HepG2 (cell line): ENCODE measurements at regions not wholly inside any gene's neighbourhood (a gene's known extent, or its start where the extent isn't known, plus 50 kb on each side); places are given as distances from the start of the nearest gene placed in this dataset.

Experiments
- ATAC-seq: fragments of 200-7000 bp; cut with Tn5 transposase; 3 replicates; pipeline ENCODE4 v1.9.1; 2020; ENCODE audit warnings: mild to moderate bottlenecking, moderate library complexity
- BruUV-seq: library from RNA; stranded (reverse); fragments of 400-500 nt; replicated peaks from 2 replicates; lab custom pipeline; 2021; lab: Mats Ljungman, UMichigan
- CTCF ChIA-PET: fragments of 300-600 bp; formaldehyde crosslinking; extraction: SDS; loops from one replicate; lab custom pipeline; 2021; ENCODE audit warnings: low total read pairs, inconsistent platforms, low intra/inter-chr PET ratio; lab: Yijun Ruan, JAX
- POLR2A ChIA-PET: fragments of 350-600 bp; sonication (Branson Sonifier 250); formaldehyde crosslinking; loops from one replicate; lab custom pipeline; 2020; ENCODE audit warnings: antibody characterized with exemption, inconsistent platforms; lab: Yijun Ruan, JAX
- DNase-seq: peaks from one replicate; pipeline ENCODE4 v3.0.0-alpha.2; 2015; ENCODE audit warnings: low spot score
- FAIRE-seq: peaks from 3 replicates; lab custom pipeline; 2011; peaks lifted over from hg19 to GRCh38; lab: Jason Lieb, UNC
- H2AFZ ChIP-seq: one replicate; pipeline ENCODE4 v1.6.1; 2011; ENCODE audit warnings: low read length, inconsistent platforms
- H3K27ac ChIP-seq: fragments of 300-600 bp; 3 replicates; pipeline ENCODE4 v1.8.0; 2011; ENCODE audit warnings: mixed run types, mild to moderate bottlenecking, mixed read lengths, low read length, inconsistent platforms; ENCODE audit not compliant: insufficient read depth; ENCODE audit errors: extremely low read length
- H3K27me3 ChIP-seq, 2 experiments: fragments of 200-600 bp in 1 of 2; 2 replicates in 1 of 2; 3 replicates in 1 of 2; pipeline versions ENCODE4 v1.6.0 to v1.8.0; 2011; ENCODE audit warnings: low read length in 2 of 2, mild to moderate bottlenecking in 2 of 2, moderate library complexity in 2 of 2, inconsistent platforms in 1 of 2; ENCODE audit not compliant: insufficient read depth in 2 of 2, control insufficient read depth in 1 of 2
- H3K36me3 ChIP-seq, 2 experiments: fragments of 200-600 bp in 1 of 2; replicated peaks in 1 of 2; 2 replicates in 1 of 2; 3 replicates in 1 of 2; pipeline versions ENCODE4 v1.5.1 to v1.8.0; 2011; ENCODE audit warnings: low read length in 2 of 2, inconsistent platforms in 1 of 2; ENCODE audit not compliant: insufficient read depth in 2 of 2, control insufficient read depth in 1 of 2
- H3K4me1 ChIP-seq: 2 replicates; pipeline ENCODE4 v1.5.1; 2012; ENCODE audit warnings: low read length, inconsistent platforms; ENCODE audit not compliant: insufficient read depth
- H3K4me2 ChIP-seq: 2 replicates; pipeline ENCODE4 v1.6.0; 2011; ENCODE audit warnings: low read depth, low read length, inconsistent platforms
- H3K4me3 ChIP-seq, 3 experiments: fragments of 200-600 bp in 1 of 3; sonication (generic), shearing (Covaris generic) in 1 of 3; replicated peaks in 1 of 3; 2 replicates each; pipeline ENCODE4 v1.5.1; 2011 to 2016; ENCODE audit warnings: low read length in 3 of 3, inconsistent platforms in 2 of 3, low read depth in 2 of 3, mild to moderate bottlenecking in 2 of 3, control low read depth in 1 of 3, mixed read lengths in 1 of 3; ENCODE audit not compliant: insufficient read depth in 1 of 3
- H3K79me2 ChIP-seq: one replicate; pipeline ENCODE4 v1.6.1; 2011; ENCODE audit warnings: low read length, inconsistent platforms; ENCODE audit not compliant: insufficient read depth
- H3K9ac ChIP-seq: 2 replicates; pipeline ENCODE4 v1.6.0; 2011; ENCODE audit warnings: mild to moderate bottlenecking, low read depth, low read length, inconsistent platforms; ENCODE audit not compliant: insufficient read depth
- H3K9me3 ChIP-seq: 2 replicates; pipeline ENCODE4 v1.5.1; 2012; ENCODE audit warnings: mild to moderate bottlenecking, low read length
- H4K20me1 ChIP-seq: 2 replicates; pipeline ENCODE4 v1.6.0; 2011; ENCODE audit warnings: inconsistent platforms, mild to moderate bottlenecking, low read length, moderate library complexity; ENCODE audit not compliant: insufficient read depth
- CEBPZ ChIP-seq: IDR thresholded peaks from 2 replicates; pipeline ENCODE4 v1.6.1; 2012; ENCODE audit warnings: low read length, improper control_type of control experiment
- GFI1 ChIP-seq: sonication (generic); formaldehyde crosslinking; IDR thresholded peaks from 2 replicates; pipeline ENCODE4 v1.5.0; 2020; ENCODE audit warnings: missing genetic modification reagents, mild to moderate bottlenecking, borderline replicate concordance
- HDAC6 ChIP-seq: fragments of 200-600 bp; sonication (generic); IDR thresholded peaks from 2 replicates; pipeline ENCODE4 v1.7.0; 2017; ENCODE audit warnings: mild to moderate bottlenecking, antibody characterized with exemption, low read length, low read depth
- HNRNPH1 ChIP-seq: fragments of 200-400 bp; formaldehyde crosslinking; optimal IDR thresholded peaks from 2 replicates; pipeline ENCODE3; 2017; ENCODE audit warnings: mild to moderate bottlenecking, low read depth, low read length
- MTERF4 ChIP-seq: sonication (generic); formaldehyde crosslinking; IDR thresholded peaks from 2 replicates; pipeline ENCODE4 v1.8.0; 2023; ENCODE audit warnings: mild to moderate bottlenecking, missing genetic modification reagents
- ZBTB44 ChIP-seq: sonication (generic); formaldehyde crosslinking; IDR thresholded peaks from 2 replicates; pipeline ENCODE4 v1.4.0; 2020; ENCODE audit warnings: missing genetic modification reagents
- WGBS: methylation state at CpG from one replicate; pipeline ENCODE4 v1.1.6; 2017; ENCODE audit warnings: low lambda C conversion rate; 5-methylcytosine and 5-hydroxymethylcytosine counted together
- in situ Hi-C: cut with HindIII; loops from 2 replicates; pipeline ENCODE4 v1.10.0; 2017; ENCODE audit warnings: low pct_unique_long_range_greater_than_20kb; ENCODE audit not compliant: extremely low pct_ligation_motif_present
- intact Hi-C: fragments of 100-400 bp; cut with micrococcal nuclease; formaldehyde crosslinking; loops from one replicate; pipeline ENCODE4 v1.10.0; 2022; ENCODE audit not compliant: unreplicated experiment

- TF ChIP-seq HNRNPH1 (no peak), MTERF4 (CRISPR knock-in tag) (no peak), GFI1 (CRISPR knock-in tag) (no peak)
These were observed 853.4 kb downstream of the STIM2 start (continued) for GRCh38 chr4:27714073-27714472.

GRCh38 chr4:27716693-27717430 is 856.2 kb downstream of the STIM2 start:
- in situ Hi-C loops, result no loop called here
- no peak for DNase-seq
- H3K27me3 ChIP-seq, result no peaks in the 10 kb centered on the region
- no peaks in the 10 kb centered on the region for H3K36me3 ChIP-seq
- H3K27ac ChIP-seq, result no peak overlapping the region
- no peak for ATAC-seq
- no peak for FAIRE-seq
- no peak overlapping the region for H2AFZ ChIP-seq
- no peak overlapping the region for H3K9ac ChIP-seq
- H3K9me3 ChIP-seq, result peaks cover 16% of the 10 kb centered on the region
- TF ChIP-seq ZBTB44, result no peak
- no peak for TF ChIP-seq HDAC6
- TF ChIP-seq CEBPZ, result no peak
- ChIA-PET POLR2A (no interaction called here), CTCF (no interaction called here)
- no peak overlapping the region for H3K4me3 ChIP-seq
- no peak overlapping the region for H3K4me2 ChIP-seq
- H4K20me1 ChIP-seq, result no peaks in the 10 kb centered on the region
- BruUV-seq, result no TSS peak
- no peaks in the 10 kb centered on the region for H3K79me2 ChIP-seq
- no peaks in the 10 kb centered on the region for H3K4me1 ChIP-seq
- intact Hi-C loops, result no loop called here
- whole genome bisulfite sequencing, result 32% methylated on average over 2 of the region's 3 CpGs
